Colonic mucosa (tissue), 4 donors: ENCODE measurements at regions not wholly inside any gene's neighbourhood (a gene's known extent, or its start where the extent isn't known, plus 50 kb on each side); places are given as distances from the start of the nearest gene placed in this dataset.
"Not testable (repeated sequence)": the region's sequence is repeated elsewhere in the genome, so short reads cannot be mapped to it uniquely, and the experiment has no call there.

ENCODE experiments used
- DNase-seq: peaks from one replicate; pipeline ENCODE4 v3.0.0-alpha.2; 2020
- H3K27ac ChIP-seq: fragments of 200-600 bp; one replicate; pipeline ENCODE4 v1.8.0; 2021
- H3K27me3 ChIP-seq: fragments of 200-600 bp; one replicate; pipeline ENCODE4 v1.8.0; 2021
- H3K36me3 ChIP-seq: fragments of 200-600 bp; one replicate; pipeline ENCODE4 v1.8.0; 2021
- H3K4me1 ChIP-seq: fragments of 200-600 bp; one replicate; pipeline ENCODE4 v1.8.0; 2021; ENCODE audit warnings: mild to moderate bottlenecking
- H3K4me3 ChIP-seq: fragments of 200-600 bp; one replicate; pipeline ENCODE4 v1.8.0; 2021
- H3K9ac ChIP-seq, 2 donors: one replicate each; pipeline ENCODE4 v1.7.0; 2013; ENCODE audit warnings: control low read depth in 2 of 2, low read depth in 2 of 2, low read length in 2 of 2
- H3K9me3 ChIP-seq: fragments of 200-600 bp; one replicate; pipeline ENCODE4 v1.8.0; 2021
- intact Hi-C: fragments of 100-400 bp; cut with DNase I; formaldehyde crosslinking; loops from one replicate; pipeline ENCODE4 v1.14.1; 2022
- TF ChIP-seq, protein P1 (sequence below): fragments of 200-600 bp; IDR thresholded peaks from one replicate; pipeline ENCODE4 v1.8.0; 2022; ENCODE audit warnings: antibody characterized with exemption, mild to moderate bottlenecking
- donor health status: healthy.
- donor health status: DM: no; HTN: no; CAD: no.
- donor health status: DM: no; HTN: no; CAD: no.

DNA sequence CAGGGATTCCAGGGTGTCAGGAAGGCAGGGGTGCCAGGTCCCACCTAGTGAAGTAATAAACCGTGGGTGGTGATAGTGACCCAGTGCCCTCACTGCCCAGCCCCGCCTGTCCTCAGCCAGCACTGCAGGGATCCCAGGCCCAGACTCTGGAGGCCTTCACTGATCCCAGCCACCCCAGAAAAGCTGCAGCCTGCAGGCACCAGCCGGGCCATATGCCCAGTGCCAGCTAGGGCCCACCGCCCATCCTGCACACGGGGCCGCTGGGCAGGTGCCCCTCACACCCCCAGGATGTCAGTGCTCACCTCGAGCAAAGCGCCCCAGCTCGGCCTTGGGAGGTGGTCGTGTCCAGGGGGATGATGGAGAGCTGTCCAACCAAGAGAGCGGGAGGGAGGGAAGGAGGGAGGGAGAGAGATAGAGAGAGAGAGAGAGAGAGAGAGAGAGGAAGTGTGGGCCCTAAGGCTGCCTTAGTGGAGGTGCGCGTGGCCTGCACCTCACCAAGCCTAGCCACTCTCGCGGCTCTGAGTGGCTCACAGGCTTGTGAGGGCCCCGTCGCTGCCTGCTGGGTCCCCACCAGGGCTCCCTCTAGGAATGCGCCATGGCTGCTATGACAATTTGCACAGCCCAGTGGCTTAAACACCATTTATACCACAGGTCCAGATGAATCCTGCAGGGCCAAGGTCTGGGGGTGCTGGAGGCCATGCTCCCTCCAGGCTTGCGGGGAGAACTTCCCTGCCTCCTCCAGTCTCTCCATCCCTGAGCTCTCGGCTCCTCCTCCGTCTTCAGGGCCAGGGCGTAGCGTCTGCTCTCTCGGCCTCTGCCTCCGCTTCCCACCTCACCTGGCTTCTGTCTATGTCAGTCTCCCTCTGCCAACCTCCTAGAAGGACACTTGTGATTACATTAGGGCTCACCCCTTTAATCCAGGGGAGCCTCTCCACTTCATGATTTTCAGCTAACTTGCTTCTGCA, 401.0 kb downstream of the TMEM121 start:
- Histone ChIP-seq H3K27me3 (no peaks in the 10 kb centered on the region), H3K9me3 (no peaks in the 10 kb centered on the region), H3K36me3 (no peaks in the 10 kb centered on the region), H3K4me3 (no peak overlapping the region), H3K27ac (no peak overlapping the region), H3K9ac (no peak overlapping the region), H3K4me1 (no peaks in the 10 kb centered on the region)
- TF ChIP-seq, protein P1, sequence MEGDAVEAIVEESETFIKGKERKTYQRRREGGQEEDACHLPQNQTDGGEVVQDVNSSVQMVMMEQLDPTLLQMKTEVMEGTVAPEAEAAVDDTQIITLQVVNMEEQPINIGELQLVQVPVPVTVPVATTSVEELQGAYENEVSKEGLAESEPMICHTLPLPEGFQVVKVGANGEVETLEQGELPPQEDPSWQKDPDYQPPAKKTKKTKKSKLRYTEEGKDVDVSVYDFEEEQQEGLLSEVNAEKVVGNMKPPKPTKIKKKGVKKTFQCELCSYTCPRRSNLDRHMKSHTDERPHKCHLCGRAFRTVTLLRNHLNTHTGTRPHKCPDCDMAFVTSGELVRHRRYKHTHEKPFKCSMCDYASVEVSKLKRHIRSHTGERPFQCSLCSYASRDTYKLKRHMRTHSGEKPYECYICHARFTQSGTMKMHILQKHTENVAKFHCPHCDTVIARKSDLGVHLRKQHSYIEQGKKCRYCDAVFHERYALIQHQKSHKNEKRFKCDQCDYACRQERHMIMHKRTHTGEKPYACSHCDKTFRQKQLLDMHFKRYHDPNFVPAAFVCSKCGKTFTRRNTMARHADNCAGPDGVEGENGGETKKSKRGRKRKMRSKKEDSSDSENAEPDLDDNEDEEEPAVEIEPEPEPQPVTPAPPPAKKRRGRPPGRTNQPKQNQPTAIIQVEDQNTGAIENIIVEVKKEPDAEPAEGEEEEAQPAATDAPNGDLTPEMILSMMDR: no peak
- DNase-seq: no peak
- intact Hi-C loops: no loop called here

DNA sequence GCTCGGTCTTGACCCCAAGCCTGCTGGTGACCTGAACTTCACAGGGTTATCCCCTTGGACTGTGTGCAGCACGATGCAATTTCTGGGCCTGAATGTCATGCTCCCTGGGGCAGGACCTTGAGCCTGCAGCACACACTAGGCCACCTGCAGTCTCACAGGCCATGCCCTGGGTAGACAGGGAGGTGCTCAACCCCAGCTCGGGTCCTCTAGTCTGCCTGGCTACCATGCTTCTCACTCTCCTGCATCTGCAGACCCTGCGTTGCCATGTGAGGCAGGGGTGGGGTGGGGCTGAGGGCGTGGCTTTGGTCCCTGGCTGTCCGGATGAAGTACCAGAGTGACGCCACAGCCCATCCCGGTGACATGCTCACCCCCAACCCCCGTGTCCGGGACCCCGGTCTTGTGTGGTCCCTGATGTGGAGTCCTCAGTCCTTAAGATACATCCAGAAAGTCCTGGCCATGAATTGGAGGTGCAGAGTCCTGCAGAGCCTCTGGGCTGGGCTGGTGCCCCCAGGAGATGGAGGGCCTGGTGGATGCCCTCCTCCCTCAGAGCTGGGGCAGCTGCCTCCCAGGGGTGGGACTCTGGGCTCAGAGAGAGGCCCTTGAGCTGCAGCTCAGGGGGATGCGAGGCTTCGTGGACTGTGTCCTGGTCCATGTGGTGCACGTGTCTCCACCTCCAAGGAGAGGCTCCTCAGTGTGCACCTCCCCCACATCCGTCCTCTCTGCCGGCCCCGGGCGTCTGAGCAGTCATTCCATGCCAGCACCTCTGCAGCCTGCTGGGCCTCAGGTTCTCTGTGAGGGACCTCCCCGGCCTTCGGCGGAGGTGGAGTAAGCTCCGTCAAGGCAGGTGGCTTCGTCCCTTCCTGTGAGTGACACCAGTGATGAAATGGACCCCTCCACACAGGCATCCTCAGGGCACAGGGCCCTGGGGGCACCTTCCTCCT, 402.1 kb downstream of the TMEM121 start:
- H3K4me1 ChIP-seq, intact Hi-C loops, H3K9ac ChIP-seq, H3K4me3 ChIP-seq, H3K27me3 ChIP-seq, H3K9me3 ChIP-seq, H3K27ac ChIP-seq, H3K36me3 ChIP-seq, DNase-seq: not testable (repeated sequence)

DNA sequence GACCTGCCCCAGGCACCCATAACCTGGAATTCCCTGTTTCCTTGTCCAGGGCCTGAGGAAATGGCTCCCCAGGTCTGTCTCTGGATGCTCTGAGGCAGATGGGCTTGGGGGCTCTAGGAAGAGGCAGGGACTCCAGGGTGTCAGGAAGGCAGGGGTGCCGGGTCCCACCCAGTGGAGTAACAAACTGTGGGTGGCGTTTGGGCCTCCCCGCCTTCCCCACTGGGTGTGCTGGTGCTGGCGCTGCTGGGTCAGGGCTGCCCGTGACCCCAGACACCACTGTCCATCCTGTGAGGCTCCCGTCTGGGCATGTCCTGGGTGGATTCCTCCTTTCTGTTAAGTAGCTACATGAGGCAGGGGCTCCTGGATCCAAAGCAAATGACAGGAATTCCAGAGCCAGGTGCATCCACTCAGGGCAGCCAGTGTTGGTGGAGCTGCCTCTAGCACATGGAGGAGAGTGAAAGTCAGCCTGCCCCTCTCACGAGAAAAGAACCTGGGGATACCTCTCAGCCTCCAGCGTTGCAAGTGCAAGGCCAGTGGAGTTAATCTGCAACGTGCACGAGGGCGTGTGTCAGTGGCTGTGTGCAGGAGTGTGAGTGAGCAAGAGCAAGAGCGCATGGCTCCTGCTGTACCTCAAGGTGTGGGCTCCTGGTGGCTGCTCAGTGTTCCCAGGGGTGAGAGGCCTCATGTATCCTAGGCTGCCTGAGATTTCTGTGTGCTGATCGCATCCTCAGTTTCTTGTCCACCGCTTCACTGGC, 403.1 kb downstream of the TMEM121 start:
- Histone ChIP-seq H3K9me3 (no peaks in the 10 kb centered on the region), H3K27ac (no peak overlapping the region), H3K36me3 (no peaks in the 10 kb centered on the region), H3K4me3 (no peak overlapping the region), H3K4me1 (no peaks in the 10 kb centered on the region), H3K27me3 (no peaks in the 10 kb centered on the region), H3K9ac (no peak overlapping the region)
- intact Hi-C loops: no loop called here
- no peak for DNase-seq
- TF ChIP-seq, protein P1: no peak

DNA sequence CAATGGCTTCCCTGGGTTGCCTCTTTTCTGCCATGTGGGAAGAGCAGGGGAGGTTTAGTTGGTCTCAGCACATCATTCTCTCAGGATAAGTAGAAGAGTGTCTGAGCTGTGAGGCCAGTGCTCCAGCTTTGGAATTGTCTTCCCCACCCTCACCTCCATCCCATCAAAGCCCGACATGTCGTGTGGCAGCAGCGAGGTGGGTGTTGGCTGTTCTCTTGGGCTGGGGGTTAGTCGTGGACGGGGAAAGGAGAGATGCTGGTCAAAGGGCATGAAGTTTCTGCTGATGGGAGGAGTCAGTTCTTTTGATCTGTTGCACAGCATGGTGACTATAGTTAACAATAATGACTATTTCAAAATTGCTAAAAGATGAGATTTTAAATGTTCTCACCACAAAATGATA, 404.2 kb downstream of the TMEM121 start:
- TF ChIP-seq, protein P1: no peak

DNA sequence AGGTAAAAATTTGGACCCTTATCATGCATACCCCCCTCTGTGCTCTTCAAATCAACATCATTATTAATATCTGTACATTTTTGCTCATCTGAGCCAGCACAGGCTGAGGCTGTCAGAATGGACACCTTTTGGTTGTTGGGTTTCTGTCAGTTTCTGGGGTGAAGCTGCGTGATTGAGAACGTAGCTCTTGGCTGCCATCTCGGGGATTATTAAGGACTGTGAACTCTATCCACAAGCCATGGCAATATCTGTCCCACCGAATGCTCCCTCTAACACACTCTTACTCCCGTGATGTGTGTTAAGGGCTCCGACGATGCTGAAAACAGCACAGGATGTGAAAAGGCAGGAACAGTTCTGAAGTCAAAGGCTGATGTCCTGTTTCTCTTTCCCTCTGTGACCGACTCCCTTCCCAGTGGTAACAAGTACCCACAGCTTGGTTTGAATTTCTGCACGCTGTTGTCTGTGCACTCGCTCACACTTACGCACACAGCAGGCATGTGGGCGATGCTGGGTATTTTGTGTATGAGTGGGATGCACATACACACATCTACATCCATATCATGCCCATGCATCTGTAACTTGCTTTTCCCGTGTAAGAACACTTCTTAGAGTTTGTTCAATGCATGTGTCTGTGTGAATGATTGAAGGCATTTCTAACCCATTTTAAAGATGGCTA, 405.6 kb downstream of the TMEM121 start:
- no peaks in the 10 kb centered on the region for H3K4me1 ChIP-seq
- H3K36me3 ChIP-seq: no peaks in the 10 kb centered on the region
- H3K27ac ChIP-seq: no peak overlapping the region
- H3K27me3 ChIP-seq: no peaks in the 10 kb centered on the region
- no peak overlapping the region for H3K4me3 ChIP-seq
- H3K9ac ChIP-seq: no peak overlapping the region
- no peaks in the 10 kb centered on the region for H3K9me3 ChIP-seq
- TF ChIP-seq, protein P1: no peak
- DNase-seq: no peak
- intact Hi-C loops: no loop called here

More for the DNA sequence above, 404.2 kb downstream of the TMEM121 start:
- Histone ChIP-seq H3K4me3 (no peak overlapping the region), H3K36me3 (no peaks in the 10 kb centered on the region), H3K27me3 (no peaks in the 10 kb centered on the region), H3K9ac (no peak overlapping the region), H3K27ac (no peak overlapping the region), H3K4me1 (no peaks in the 10 kb centered on the region), H3K9me3 (no peaks in the 10 kb centered on the region)
- DNase-seq: no peak
- intact Hi-C loops: no loop called here
